CD8-positive, alpha-beta memory T cell (primary cell): ENCODE measurements at regions not wholly inside any gene's neighbourhood (a gene's known extent, or its start where the extent isn't known, plus 50 kb on each side); places are given as distances from the start of the nearest gene placed in this dataset.

ENCODE experiments used
- CTCF ChIA-PET: fragments of 350-600 bp; sonication (Branson Sonifier 250); formaldehyde crosslinking; loops from one replicate; lab custom pipeline; 2021; ENCODE audit warnings: antibody characterized with exemption; lab: Charles Lee
- POLR2A ChIA-PET: fragments of 350-600 bp; sonication (Branson Sonifier 250); formaldehyde crosslinking; loops from one replicate; lab custom pipeline; 2021; ENCODE audit warnings: antibody characterized with exemption; lab: Charles Lee
- DNase-seq, 5 donors: peaks; one replicate each; pipeline versions ENCODE4 v3.0.0 to v3.0.0-alpha.2; 2020 to 2022; ENCODE audit warnings: mixed read lengths in 1 of 5
- H3K27ac ChIP-seq: one replicate; pipeline ENCODE4 v1.7.0; 2013; ENCODE audit warnings: low read depth, mild to moderate bottlenecking, low read length, moderate library complexity
- H3K27me3 ChIP-seq: 2 replicates; pipeline ENCODE4 v1.7.0; 2013; ENCODE audit warnings: low read length, mild to moderate bottlenecking; ENCODE audit not compliant: insufficient read depth, poor library complexity, severe bottlenecking
- H3K36me3 ChIP-seq: 2 replicates; pipeline ENCODE4 v1.7.0; 2013; ENCODE audit warnings: mild to moderate bottlenecking, low read length, moderate library complexity; ENCODE audit not compliant: insufficient read depth
- H3K4me1 ChIP-seq: 2 replicates; pipeline ENCODE4 v1.7.0; 2013; ENCODE audit warnings: mild to moderate bottlenecking, low read length, moderate library complexity; ENCODE audit not compliant: insufficient read depth
- H3K4me3 ChIP-seq: 2 replicates; pipeline ENCODE4 v1.7.0; 2013; ENCODE audit warnings: mild to moderate bottlenecking, low read length
- H3K9me3 ChIP-seq: 2 replicates; pipeline ENCODE4 v1.7.0; 2013; ENCODE audit warnings: mild to moderate bottlenecking, low read length
- H3K27ac Mint-ChIP-seq, 8 donors: one replicate each; pipeline ENCODE4 v1.8.0; 2020 to 2021; ENCODE audit warnings: mixed read lengths in 8 of 8, mild to moderate bottlenecking in 6 of 8, inconsistent platforms in 3 of 8, moderate library complexity in 3 of 8
- H3K27me3 Mint-ChIP-seq, 2 donors: one replicate each; pipeline ENCODE4 v1.8.0; 2020 to 2021; ENCODE audit warnings: mixed read lengths in 2 of 2, mild to moderate bottlenecking in 1 of 2, moderate library complexity in 1 of 2
- H3K36me3 Mint-ChIP-seq, 3 donors: one replicate each; pipeline ENCODE4 v1.8.0; 2020 to 2021; ENCODE audit warnings: mixed read lengths in 3 of 3, inconsistent platforms in 1 of 3, mild to moderate bottlenecking in 1 of 3
- H3K4me1 Mint-ChIP-seq, 3 donors: one replicate each; pipeline ENCODE4 v1.8.0; 2020 to 2021; ENCODE audit warnings: mixed read lengths in 3 of 3, inconsistent platforms in 1 of 3, mild to moderate bottlenecking in 1 of 3
- H3K4me3 Mint-ChIP-seq, 7 donors: one replicate each; pipeline ENCODE4 v1.8.0; 2020 to 2021; ENCODE audit warnings: mixed read lengths in 7 of 7, mild to moderate bottlenecking in 6 of 7, moderate library complexity in 4 of 7, inconsistent platforms in 2 of 7
- H3K9me3 Mint-ChIP-seq, 5 donors: one replicate each; pipeline ENCODE4 v1.8.0; 2020 to 2022; ENCODE audit warnings: mixed read lengths in 5 of 5, mild to moderate bottlenecking in 3 of 5, moderate library complexity in 2 of 5, inconsistent platforms in 1 of 5

DNA sequence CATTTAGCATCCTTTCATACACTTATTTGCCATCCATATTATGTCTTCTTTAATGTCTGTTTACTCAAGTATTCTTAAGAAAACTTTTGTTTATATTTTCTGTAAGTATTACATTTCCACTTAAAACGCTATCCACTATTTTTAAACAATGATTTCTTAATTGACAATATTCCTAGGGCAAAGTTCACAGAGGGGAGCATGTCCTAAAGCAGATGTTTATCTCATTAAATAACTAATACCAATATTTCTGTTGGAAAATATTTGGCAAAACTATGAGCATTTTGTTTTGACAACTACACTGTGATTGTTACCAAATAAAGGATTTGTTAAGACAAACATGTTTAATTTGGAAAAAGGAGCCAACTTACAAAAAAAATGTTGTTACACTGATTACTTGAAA lies 643.3 kb downstream of the SLITRK5 start:
- no peaks in the 10 kb centered on the region for H3K27me3 ChIP-seq
- no peak overlapping the region for H3K4me3 ChIP-seq
- Mint-ChIP-seq H3K27ac (no peak overlapping the region), H3K9me3 (peaks cover 2 to 11% (median 3%) of the 10 kb centered on the region in 5 donors), H3K4me3 (no peak overlapping the region), H3K4me1 (no peaks in the 10 kb centered on the region), H3K27me3 (no peaks in the 10 kb centered on the region), H3K36me3 (no peaks in the 10 kb centered on the region)
- ChIA-PET CTCF (no interaction called here), POLR2A (no interaction called here)
- H3K27ac ChIP-seq, result no peak overlapping the region
- no peaks in the 10 kb centered on the region for H3K4me1 ChIP-seq
- no peaks in the 10 kb centered on the region for H3K9me3 ChIP-seq
- DNase-seq, result no peak
- H3K36me3 ChIP-seq, result no peaks in the 10 kb centered on the region

- Histone ChIP-seq H3K27me3 (no peaks in the 10 kb centered on the region), H3K4me1 (no peaks in the 10 kb centered on the region), H3K9me3 (no peaks in the 10 kb centered on the region), H3K36me3 (no peaks in the 10 kb centered on the region), H3K27ac (no peak overlapping the region), H3K4me3 (no peak overlapping the region)
- peaks cover 4 to 31% (median 11%) of the 10 kb centered on the region in 5 donors for H3K9me3 Mint-ChIP-seq
- DNase-seq, result no peak
- no peak overlapping the region for H3K4me3 Mint-ChIP-seq
- no peaks in the 10 kb centered on the region for H3K27me3 Mint-ChIP-seq
- H3K36me3 Mint-ChIP-seq, result no peaks in the 10 kb centered on the region
- H3K27ac Mint-ChIP-seq, result no peak overlapping the region
- ChIA-PET POLR2A (no interaction called here), CTCF (no interaction called here)
- no peaks in the 10 kb centered on the region for H3K4me1 Mint-ChIP-seq
Measured at GRCh38 chr13:88329066-88329465, 657.9 kb downstream of the SLITRK5 start.

- no peak for DNase-seq
- no peaks in the 10 kb centered on the region for H3K4me1 Mint-ChIP-seq
- H3K27ac Mint-ChIP-seq, result no peak overlapping the region
- no peaks in the 10 kb centered on the region for H3K36me3 ChIP-seq
- H3K9me3 Mint-ChIP-seq, result peaks cover 4 to 25% (median 14%) of the 10 kb centered on the region in 5 donors
- no peaks in the 10 kb centered on the region for H3K9me3 ChIP-seq
- ChIA-PET POLR2A (no interaction called here), CTCF (no interaction called here)
- no peaks in the 10 kb centered on the region for H3K4me1 ChIP-seq
- H3K27me3 ChIP-seq, result no peaks in the 10 kb centered on the region
- H3K36me3 Mint-ChIP-seq, result peaks cover 0 to 6% (median under 1%) of the 10 kb centered on the region in 3 donors
- H3K27me3 Mint-ChIP-seq, result peaks cover 0 to 3% of the 10 kb centered on the region in 2 donors
- H3K4me3 ChIP-seq, result no peak overlapping the region
- H3K4me3 Mint-ChIP-seq, result no peak overlapping the region
- H3K27ac ChIP-seq, result no peak overlapping the region
Measured at GRCh38 chr13:88339271-88339741, 668.1 kb downstream of the SLITRK5 start.

GRCh38 chr13:88345171-88345847 lies 674.1 kb downstream of the SLITRK5 start:
- Histone ChIP-seq H3K27me3 (no peaks in the 10 kb centered on the region), H3K4me3 (no peak overlapping the region), H3K27ac (no peak overlapping the region), H3K9me3 (no peaks in the 10 kb centered on the region), H3K36me3 (no peaks in the 10 kb centered on the region), H3K4me1 (no peaks in the 10 kb centered on the region)
- ChIA-PET POLR2A (no interaction called here), CTCF (no interaction called here)
- Mint-ChIP-seq H3K9me3 (peaks cover 7 to 29% (median 15%) of the 10 kb centered on the region in 5 donors), H3K4me3 (no peak overlapping the region), H3K27me3 (peaks cover 0 to 2% of the 10 kb centered on the region in 2 donors), H3K36me3 (peaks cover 0 to 3% (median 2%) of the 10 kb centered on the region in 3 donors), H3K27ac (no peak overlapping the region), H3K4me1 (no peaks in the 10 kb centered on the region)
- DNase-seq, result no peak

- Mint-ChIP-seq H3K4me1 (peaks cover 0 to 12% (median 2%) of the 10 kb centered on the region in 3 donors), H3K27ac (no peak overlapping the region), H3K4me3 (no peak overlapping the region), H3K9me3 (peaks cover 0 to 14% (median 11%) of the 10 kb centered on the region in 5 donors), H3K36me3 (peaks cover 0 to 7% (median 0%) of the 10 kb centered on the region in 3 donors), H3K27me3 (no peaks in the 10 kb centered on the region)
- CTCF ChIA-PET, result no interaction called here
- POLR2A ChIA-PET, result no interaction called here
- no peaks in the 10 kb centered on the region for H3K4me1 ChIP-seq
- no peaks in the 10 kb centered on the region for H3K36me3 ChIP-seq
- DNase-seq, result no peak
- no peak overlapping the region for H3K27ac ChIP-seq
- no peaks in the 10 kb centered on the region for H3K9me3 ChIP-seq
- no peaks in the 10 kb centered on the region for H3K27me3 ChIP-seq
- no peak overlapping the region for H3K4me3 ChIP-seq
Measured at GRCh38 chr13:88360761-88361160, 689.6 kb downstream of the SLITRK5 start.

GRCh38 chr13:88369866-88370265 lies 698.7 kb downstream of the SLITRK5 start:
- H3K4me3 ChIP-seq, result no peak overlapping the region
- H3K27ac Mint-ChIP-seq, result no peak overlapping the region
- H3K36me3 Mint-ChIP-seq, result no peaks in the 10 kb centered on the region
- H3K4me1 Mint-ChIP-seq, result no peaks in the 10 kb centered on the region
- H3K27me3 ChIP-seq, result no peaks in the 10 kb centered on the region
- H3K27ac ChIP-seq, result no peak overlapping the region
- CTCF ChIA-PET, result no interaction called here
- peaks cover 1 to 19% (median 3%) of the 10 kb centered on the region in 5 donors for H3K9me3 Mint-ChIP-seq
- no peaks in the 10 kb centered on the region for H3K4me1 ChIP-seq
- DNase-seq, result no peak
- POLR2A ChIA-PET, result no interaction called here
- no peak overlapping the region for H3K4me3 Mint-ChIP-seq
- no peaks in the 10 kb centered on the region for H3K9me3 ChIP-seq
- H3K36me3 ChIP-seq, result no peaks in the 10 kb centered on the region
- H3K27me3 Mint-ChIP-seq, result no peaks in the 10 kb centered on the region

- H3K36me3 Mint-ChIP-seq, result no peaks in the 10 kb centered on the region
- CTCF ChIA-PET, result no interaction called here
- no peak overlapping the region for H3K4me3 ChIP-seq
Measured at GRCh38 chr13:88376760-88377388, 705.7 kb downstream of the SLITRK5 start.

DNA sequence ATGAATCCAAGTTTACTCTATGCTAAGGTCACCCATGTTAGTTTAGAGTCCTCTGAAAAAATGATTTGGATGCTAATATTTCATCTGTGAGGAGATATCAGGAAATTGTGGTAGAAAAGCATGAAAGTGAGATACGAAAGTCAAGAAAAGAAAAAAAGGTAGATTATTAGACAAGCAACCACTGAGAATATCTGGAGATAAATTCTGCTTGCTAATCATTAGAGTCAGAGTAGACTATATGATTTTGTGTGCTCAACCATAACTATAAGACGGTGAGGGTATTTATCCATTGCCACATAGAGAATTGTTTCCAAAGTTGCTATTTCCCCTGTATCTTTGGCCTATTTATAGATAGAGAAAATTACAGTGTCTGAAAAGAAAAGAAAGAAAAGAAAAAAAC lies 706.7 kb downstream of the SLITRK5 start:
- POLR2A ChIA-PET, result no interaction called here
- CTCF ChIA-PET, result no interaction called here
- Mint-ChIP-seq H3K4me3 (peak overlapping the region in 3 of 7 donors; percentile 22 to 60 (median 39)), H3K4me1 (peaks cover 0 to 18% (median 4%) of the 10 kb centered on the region in 3 donors), H3K9me3 (peaks cover 0 to 20% (median 3%) of the 10 kb centered on the region in 5 donors), H3K36me3 (no peaks in the 10 kb centered on the region), H3K27me3 (no peaks in the 10 kb centered on the region), H3K27ac (no peak overlapping the region)
- no peak for DNase-seq
- Histone ChIP-seq H3K27ac (no peak overlapping the region), H3K36me3 (no peaks in the 10 kb centered on the region), H3K9me3 (no peaks in the 10 kb centered on the region), H3K4me1 (no peaks in the 10 kb centered on the region), H3K4me3 (no peak overlapping the region), H3K27me3 (no peaks in the 10 kb centered on the region)

More at GRCh38 chr13:88376760-88377388, 705.7 kb downstream of the SLITRK5 start:
- peaks cover 0 to 24% (median 6%) of the 10 kb centered on the region in 5 donors for H3K9me3 Mint-ChIP-seq
- Histone ChIP-seq H3K9me3 (no peaks in the 10 kb centered on the region), H3K27ac (no peak overlapping the region), H3K4me1 (no peaks in the 10 kb centered on the region), H3K36me3 (no peaks in the 10 kb centered on the region), H3K27me3 (no peaks in the 10 kb centered on the region)
- peaks cover 0 to 18% (median 4%) of the 10 kb centered on the region in 3 donors for H3K4me1 Mint-ChIP-seq
- H3K27me3 Mint-ChIP-seq, result no peaks in the 10 kb centered on the region
- H3K4me3 Mint-ChIP-seq, result peak overlapping the region in 4 of 7 donors; percentile 1 to 60 (median 30)
- no peak for DNase-seq
- H3K27ac Mint-ChIP-seq, result peak overlapping the region in 1 of 8 donors; percentile 80
- POLR2A ChIA-PET, result no interaction called here
